ENCODE measurements at regions not wholly inside any gene's neighbourhood (a gene's known extent, or its start where the extent isn't known, plus 50 kb on each side); places are given as distances from the start of the nearest gene placed in this dataset. TPM values are rescaled to one million over a fixed set of nuclear protein-coding genes. Genes with fewer than 3 reads are reported as not detected.

- no peaks in the 10 kb centered on the region for H3K36me3 ChIP-seq
- no peaks in the 10 kb centered on the region for H3K27me3 ChIP-seq
- WGBS, 3 donors: 76 to 81% (median 80%) methylated on average over 5 of the region's 5 CpGs
- no peaks in the 10 kb centered on the region for H3K4me1 ChIP-seq (ENCODE audit: insufficient read depth)
- H3K27ac ChIP-seq: no peak overlapping the region
- no peak for DNase-seq
- TF ChIP-seq, protein P1, sequence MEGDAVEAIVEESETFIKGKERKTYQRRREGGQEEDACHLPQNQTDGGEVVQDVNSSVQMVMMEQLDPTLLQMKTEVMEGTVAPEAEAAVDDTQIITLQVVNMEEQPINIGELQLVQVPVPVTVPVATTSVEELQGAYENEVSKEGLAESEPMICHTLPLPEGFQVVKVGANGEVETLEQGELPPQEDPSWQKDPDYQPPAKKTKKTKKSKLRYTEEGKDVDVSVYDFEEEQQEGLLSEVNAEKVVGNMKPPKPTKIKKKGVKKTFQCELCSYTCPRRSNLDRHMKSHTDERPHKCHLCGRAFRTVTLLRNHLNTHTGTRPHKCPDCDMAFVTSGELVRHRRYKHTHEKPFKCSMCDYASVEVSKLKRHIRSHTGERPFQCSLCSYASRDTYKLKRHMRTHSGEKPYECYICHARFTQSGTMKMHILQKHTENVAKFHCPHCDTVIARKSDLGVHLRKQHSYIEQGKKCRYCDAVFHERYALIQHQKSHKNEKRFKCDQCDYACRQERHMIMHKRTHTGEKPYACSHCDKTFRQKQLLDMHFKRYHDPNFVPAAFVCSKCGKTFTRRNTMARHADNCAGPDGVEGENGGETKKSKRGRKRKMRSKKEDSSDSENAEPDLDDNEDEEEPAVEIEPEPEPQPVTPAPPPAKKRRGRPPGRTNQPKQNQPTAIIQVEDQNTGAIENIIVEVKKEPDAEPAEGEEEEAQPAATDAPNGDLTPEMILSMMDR (IDR thresholded peaks at IDR 0.05): no peak
- H3K9me3 ChIP-seq: no peaks in the 10 kb centered on the region
- intact Hi-C loops (cut with DNase I): no loop called here
- no peak overlapping the region for H3K4me3 ChIP-seq
Observed at GRCh38 chr1:182111496-182111895, 50.0 kb upstream of the ZNF648 start.

Small RNA genes lying in the stretch of these regions (small RNA-seq; reads per million reads assigned to genes)
- gene RNU6-152P: not detected

All from ovary (tissue), 7 donors.